Activated B cell treated with CpG ODN at 0.5 μM for 24 hours (primary cell): ENCODE measurements at regions not wholly inside any gene's neighbourhood (a gene's known extent, or its start where the extent isn't known, plus 50 kb on each side); places are given as distances from the start of the nearest gene placed in this dataset.

ENCODE experiments used
- ATAC-seq: fragments of 200-7000 bp; cut with Tn5 transposase; one replicate; pipeline ENCODE4 v1.10.0; 2021; ENCODE audit warnings: low read depth, mild to moderate bottlenecking, moderate library complexity
- CTCF ChIA-PET: fragments of 350-600 bp; sonication (Branson Sonifier 250); formaldehyde crosslinking; loops from one replicate; lab custom pipeline; 2021; ENCODE audit warnings: antibody characterized with exemption; lab: Charles Lee
- POLR2A ChIA-PET: fragments of 350-600 bp; sonication (Branson Sonifier 250); formaldehyde crosslinking; loops from one replicate; lab custom pipeline; 2021; ENCODE audit warnings: antibody characterized with exemption; lab: Charles Lee
- DNase-seq: peaks from one replicate; pipeline ENCODE4 v3.0.0; 2022
- H3K27ac Mint-ChIP-seq: one replicate; pipeline ENCODE4 v1.8.0; 2020; ENCODE audit warnings: mixed read lengths
- H3K27me3 Mint-ChIP-seq: one replicate; pipeline ENCODE4 v1.8.0; 2021; ENCODE audit warnings: mixed read lengths
- H3K36me3 Mint-ChIP-seq: one replicate; pipeline ENCODE4 v1.8.0; 2021; ENCODE audit warnings: low read depth, mixed read lengths
- H3K4me1 Mint-ChIP-seq: one replicate; pipeline ENCODE4 v1.8.0; 2021; ENCODE audit warnings: mixed read lengths
- H3K4me3 Mint-ChIP-seq: one replicate; pipeline ENCODE4 v1.8.0; 2020; ENCODE audit warnings: mild to moderate bottlenecking, mixed read lengths
- H3K9me3 Mint-ChIP-seq: one replicate; pipeline ENCODE4 v1.8.0; 2020; ENCODE audit warnings: mixed read lengths
- intact Hi-C: fragments of 100-400 bp; cut with micrococcal nuclease; formaldehyde crosslinking; loops from one replicate; pipeline ENCODE4 v1.15.1; 2024
- TF ChIP-seq, protein P1 (sequence below): fragments of 200-600 bp; IDR thresholded peaks from one replicate; pipeline ENCODE4 v1.8.0; 2022; ENCODE audit warnings: antibody characterized with exemption, mild to moderate bottlenecking

DNA sequence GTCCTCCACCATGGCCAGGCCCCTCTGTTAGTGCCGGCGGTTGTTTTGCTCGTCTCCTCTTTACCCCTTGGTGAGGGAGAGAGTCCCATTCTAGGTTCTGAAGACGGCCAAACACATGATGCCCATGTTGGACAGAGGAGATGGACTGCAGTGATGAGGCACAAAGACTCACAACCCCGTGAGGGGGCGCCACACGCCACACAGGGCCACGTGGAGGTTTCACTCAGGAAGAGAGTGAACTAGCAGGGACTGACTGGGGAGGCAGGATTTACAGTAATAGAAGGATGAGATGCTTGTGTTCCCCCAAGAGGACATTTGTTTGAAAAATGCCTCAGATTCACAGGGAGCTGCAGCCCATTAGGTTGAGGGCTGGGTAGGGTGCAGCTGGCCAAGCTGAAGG lies 655.3 kb upstream of the FRG1 start:
- intact Hi-C loops = no loop called here
- Mint-ChIP-seq H3K36me3 (no peaks in the 10 kb centered on the region), H3K4me3 (no peak overlapping the region), H3K9me3 (peaks cover 4% of the 10 kb centered on the region), H3K4me1 (no peaks in the 10 kb centered on the region), H3K27ac (no peak overlapping the region), H3K27me3 (no peaks in the 10 kb centered on the region)
- POLR2A ChIA-PET = no interaction called here
- DNase-seq = no peak
- CTCF ChIA-PET = no interaction called here
- TF ChIP-seq, protein P1, sequence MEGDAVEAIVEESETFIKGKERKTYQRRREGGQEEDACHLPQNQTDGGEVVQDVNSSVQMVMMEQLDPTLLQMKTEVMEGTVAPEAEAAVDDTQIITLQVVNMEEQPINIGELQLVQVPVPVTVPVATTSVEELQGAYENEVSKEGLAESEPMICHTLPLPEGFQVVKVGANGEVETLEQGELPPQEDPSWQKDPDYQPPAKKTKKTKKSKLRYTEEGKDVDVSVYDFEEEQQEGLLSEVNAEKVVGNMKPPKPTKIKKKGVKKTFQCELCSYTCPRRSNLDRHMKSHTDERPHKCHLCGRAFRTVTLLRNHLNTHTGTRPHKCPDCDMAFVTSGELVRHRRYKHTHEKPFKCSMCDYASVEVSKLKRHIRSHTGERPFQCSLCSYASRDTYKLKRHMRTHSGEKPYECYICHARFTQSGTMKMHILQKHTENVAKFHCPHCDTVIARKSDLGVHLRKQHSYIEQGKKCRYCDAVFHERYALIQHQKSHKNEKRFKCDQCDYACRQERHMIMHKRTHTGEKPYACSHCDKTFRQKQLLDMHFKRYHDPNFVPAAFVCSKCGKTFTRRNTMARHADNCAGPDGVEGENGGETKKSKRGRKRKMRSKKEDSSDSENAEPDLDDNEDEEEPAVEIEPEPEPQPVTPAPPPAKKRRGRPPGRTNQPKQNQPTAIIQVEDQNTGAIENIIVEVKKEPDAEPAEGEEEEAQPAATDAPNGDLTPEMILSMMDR = no peak
- ATAC-seq = no peak

- ATAC-seq (no peak), DNase-seq (no peak)
- Mint-ChIP-seq H3K4me3 (no peak overlapping the region), H3K4me1 (no peaks in the 10 kb centered on the region), H3K36me3 (no peaks in the 10 kb centered on the region), H3K27me3 (no peaks in the 10 kb centered on the region), H3K9me3 (no peaks in the 10 kb centered on the region), H3K27ac (no peak overlapping the region)
- ChIA-PET CTCF (no interaction called here), POLR2A (no interaction called here)
- intact Hi-C loops = no loop called here
- TF ChIP-seq, protein P1 = no peak
Observed at GRCh38 chr4:189291939-189292338, 648.7 kb upstream of the FRG1 start.

DNA sequence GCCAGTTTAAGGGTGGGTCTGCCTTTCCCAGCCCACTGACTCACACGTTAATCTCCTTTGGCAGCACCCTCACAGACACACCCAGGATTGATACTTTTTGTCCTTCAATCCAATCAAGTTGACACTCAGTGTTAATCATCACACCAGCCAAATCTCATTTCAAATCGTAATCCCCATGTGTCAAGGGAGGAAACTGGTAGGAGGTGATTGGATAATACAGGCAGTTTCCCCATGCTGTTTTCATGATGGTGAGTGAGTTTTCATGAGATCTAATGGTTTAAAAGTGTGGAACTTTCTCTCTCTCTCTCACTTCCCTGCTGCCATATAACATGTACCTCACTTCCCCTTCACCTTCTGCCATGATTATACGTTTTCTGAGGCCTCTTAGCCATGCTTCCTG lies 647.2 kb upstream of the FRG1 start:
- POLR2A ChIA-PET = no interaction called here
- no peak for ATAC-seq

DNA sequence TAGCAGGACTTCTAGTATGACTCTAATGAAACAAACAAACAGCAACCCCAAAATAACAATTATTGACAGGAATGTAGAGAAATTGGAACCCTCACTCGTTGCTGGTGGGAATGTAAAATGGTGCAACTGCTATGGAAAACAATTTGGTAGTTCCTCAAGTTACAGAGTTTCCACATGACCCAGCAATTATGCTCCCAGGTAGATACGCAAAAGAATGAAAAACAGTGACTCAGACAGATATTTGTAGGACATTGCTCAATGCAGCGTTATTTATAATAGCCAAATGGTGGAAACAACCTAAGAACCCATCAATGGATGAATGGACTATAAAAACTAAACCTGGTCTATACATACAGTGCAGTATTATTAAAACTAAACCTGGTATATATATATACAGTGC lies 646.1 kb upstream of the FRG1 start:
- POLR2A ChIA-PET = no interaction called here
- no peak overlapping the region for H3K4me3 Mint-ChIP-seq
- intact Hi-C loops = no loop called here

More for the DNA sequence above, 647.2 kb upstream of the FRG1 start:
- intact Hi-C loops = no loop called here
- Mint-ChIP-seq H3K4me1 (no peaks in the 10 kb centered on the region), H3K9me3 (no peaks in the 10 kb centered on the region), H3K27ac (no peak overlapping the region), H3K27me3 (no peaks in the 10 kb centered on the region), H3K4me3 (no peak overlapping the region), H3K36me3 (no peaks in the 10 kb centered on the region)
- CTCF ChIA-PET = no interaction called here
- TF ChIP-seq, protein P1 = no peak
- DNase-seq = no peak

GRCh38 chr4:189299706-189300105 lies 641.0 kb upstream of the FRG1 start:
- intact Hi-C loops = no loop called here
- H3K9me3 Mint-ChIP-seq = no peaks in the 10 kb centered on the region
- H3K27me3 Mint-ChIP-seq = no peaks in the 10 kb centered on the region
- H3K27ac Mint-ChIP-seq = no peak overlapping the region
- TF ChIP-seq, protein P1 = no peak
- ChIA-PET CTCF (no interaction called here), POLR2A (no interaction called here)
- H3K36me3 Mint-ChIP-seq = no peaks in the 10 kb centered on the region
- H3K4me3 Mint-ChIP-seq = no peak overlapping the region
- DNase-seq (no peak), ATAC-seq (no peak)
- no peaks in the 10 kb centered on the region for H3K4me1 Mint-ChIP-seq

More for the DNA sequence above, 646.1 kb upstream of the FRG1 start:
- Mint-ChIP-seq H3K27ac (no peak overlapping the region), H3K27me3 (no peaks in the 10 kb centered on the region), H3K36me3 (no peaks in the 10 kb centered on the region), H3K4me1 (no peaks in the 10 kb centered on the region), H3K9me3 (no peaks in the 10 kb centered on the region)
- DNase-seq (no peak), ATAC-seq (no peak)
- TF ChIP-seq, protein P1 = no peak
- CTCF ChIA-PET = no interaction called here
